ENCODE measurements at regions not wholly inside any gene's neighbourhood (a gene's known extent, or its start where the extent isn't known, plus 50 kb on each side); places are given as distances from the start of the nearest gene placed in this dataset.

DNA sequence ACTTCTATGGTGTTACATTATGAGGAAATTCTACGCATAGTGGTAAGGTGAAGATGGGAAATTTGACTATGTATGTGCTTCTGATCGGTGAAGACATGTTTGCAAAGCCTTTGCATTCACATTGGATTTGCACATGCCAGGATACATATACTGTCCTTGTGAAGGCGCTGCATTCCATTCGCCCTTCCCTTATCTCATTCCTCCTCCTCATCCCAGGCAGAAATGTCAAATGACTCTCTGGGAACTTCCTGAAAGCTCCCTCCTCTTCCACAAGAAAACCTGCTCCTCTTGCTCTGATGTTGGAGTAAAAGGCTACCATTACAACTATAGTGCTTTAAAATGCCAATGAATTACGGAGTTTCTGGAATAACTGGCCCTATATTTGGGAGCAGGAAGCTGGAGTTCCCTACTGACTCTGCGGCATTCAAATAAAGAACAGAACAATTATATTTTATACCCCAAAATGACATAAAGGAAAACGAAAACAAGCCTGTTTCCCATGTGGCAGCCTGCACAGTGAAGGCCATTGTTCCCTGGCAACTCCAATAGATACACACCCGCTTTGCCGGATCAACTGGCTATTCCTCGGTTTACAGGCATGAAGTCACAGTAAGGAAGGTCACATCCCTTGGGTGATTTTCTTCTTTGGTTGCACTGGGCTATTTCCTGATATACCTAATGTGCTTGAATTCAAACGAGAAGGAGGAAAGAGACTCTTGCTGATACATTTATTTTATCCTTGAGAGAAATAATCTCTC is 84.5 kb downstream of the AREG start:
- TF ChIP-seq, protein P1, sequence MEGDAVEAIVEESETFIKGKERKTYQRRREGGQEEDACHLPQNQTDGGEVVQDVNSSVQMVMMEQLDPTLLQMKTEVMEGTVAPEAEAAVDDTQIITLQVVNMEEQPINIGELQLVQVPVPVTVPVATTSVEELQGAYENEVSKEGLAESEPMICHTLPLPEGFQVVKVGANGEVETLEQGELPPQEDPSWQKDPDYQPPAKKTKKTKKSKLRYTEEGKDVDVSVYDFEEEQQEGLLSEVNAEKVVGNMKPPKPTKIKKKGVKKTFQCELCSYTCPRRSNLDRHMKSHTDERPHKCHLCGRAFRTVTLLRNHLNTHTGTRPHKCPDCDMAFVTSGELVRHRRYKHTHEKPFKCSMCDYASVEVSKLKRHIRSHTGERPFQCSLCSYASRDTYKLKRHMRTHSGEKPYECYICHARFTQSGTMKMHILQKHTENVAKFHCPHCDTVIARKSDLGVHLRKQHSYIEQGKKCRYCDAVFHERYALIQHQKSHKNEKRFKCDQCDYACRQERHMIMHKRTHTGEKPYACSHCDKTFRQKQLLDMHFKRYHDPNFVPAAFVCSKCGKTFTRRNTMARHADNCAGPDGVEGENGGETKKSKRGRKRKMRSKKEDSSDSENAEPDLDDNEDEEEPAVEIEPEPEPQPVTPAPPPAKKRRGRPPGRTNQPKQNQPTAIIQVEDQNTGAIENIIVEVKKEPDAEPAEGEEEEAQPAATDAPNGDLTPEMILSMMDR (IDR thresholded peaks at IDR 0.05; ENCODE audit: low read depth, low read length) = no peak
- TF ChIP-seq POLR2A (IDR thresholded peaks at IDR 0.05; ENCODE audit: extremely low read depth, insufficient read length) = no peak
- TF ChIP-seq, protein P2, sequence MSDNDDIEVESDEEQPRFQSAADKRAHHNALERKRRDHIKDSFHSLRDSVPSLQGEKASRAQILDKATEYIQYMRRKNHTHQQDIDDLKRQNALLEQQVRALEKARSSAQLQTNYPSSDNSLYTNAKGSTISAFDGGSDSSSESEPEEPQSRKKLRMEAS (IDR thresholded peaks at IDR 0.05; ENCODE audit: low read depth, low read length) = no peak
